Common myeloid progenitor, CD34-positive (primary cell): ENCODE measurements at regions not wholly inside any gene's neighbourhood (a gene's known extent, or its start where the extent isn't known, plus 50 kb on each side); places are given as distances from the start of the nearest gene placed in this dataset.

ENCODE experiments used
- CTCF ChIA-PET: fragments of 350-600 bp; sonication (Branson Sonifier 250); formaldehyde crosslinking; loops from one replicate; lab custom pipeline; 2021; ENCODE audit warnings: antibody characterized with exemption; lab: Charles Lee
- POLR2A ChIA-PET: fragments of 350-600 bp; sonication (Branson Sonifier 250); formaldehyde crosslinking; loops from one replicate; lab custom pipeline; 2021; ENCODE audit warnings: antibody characterized with exemption; lab: Charles Lee
- DNase-seq, 3 donors: peaks; one replicate each; pipeline versions ENCODE4 v3.0.0 to v3.0.0-alpha.2; 2013
- H3K27ac ChIP-seq, 2 experiments: 1 replicate in 1 of 2; 2 replicates in 1 of 2; pipeline ENCODE4 v1.7.0; 2013; ENCODE audit warnings: inconsistent platforms in 2 of 2, low read length in 2 of 2, mild to moderate bottlenecking in 2 of 2, low read depth in 1 of 2, moderate library complexity in 1 of 2; ENCODE audit not compliant: severe bottlenecking in 2 of 2, insufficient read depth in 1 of 2, poor library complexity in 1 of 2
- H3K27me3 ChIP-seq, 5 experiments: replicated peaks in 2 of 5; 1 replicate in 3 of 5; 2 replicates in 2 of 5; pipeline versions ENCODE4 v1.6.1 to v1.7.0; 2013; ENCODE audit warnings: low read length in 4 of 5, mild to moderate bottlenecking in 2 of 5, moderate library complexity in 2 of 5, inconsistent platforms in 1 of 5; ENCODE audit not compliant: insufficient read depth in 5 of 5, control insufficient read depth in 4 of 5
- H3K36me3 ChIP-seq, 4 experiments: 1 replicate in 2 of 4; 2 replicates in 2 of 4; pipeline versions ENCODE4 v1.6.1 to v1.7.0; 2013; ENCODE audit warnings: low read length in 3 of 4, control low read depth in 1 of 4, mild to moderate bottlenecking in 1 of 4; ENCODE audit not compliant: control insufficient read depth in 4 of 4, insufficient read depth in 4 of 4
- H3K4me1 ChIP-seq, 4 experiments: 1 replicate in 3 of 4; 2 replicates in 1 of 4; pipeline versions ENCODE4 v1.6.1 to v1.7.1; 2013; ENCODE audit warnings: low read length in 3 of 4, mild to moderate bottlenecking in 3 of 4, control low read depth in 1 of 4, inconsistent platforms in 1 of 4, moderate library complexity in 1 of 4; ENCODE audit not compliant: control insufficient read depth in 4 of 4, insufficient read depth in 4 of 4; ENCODE audit errors: control extremely low read depth in 1 of 4
- H3K4me3 ChIP-seq, 7 experiments: 1 replicate in 4 of 7; 2 replicates in 3 of 7; pipeline versions ENCODE4 v1.5.1 to v1.7.0; 2013; ENCODE audit warnings: mild to moderate bottlenecking in 7 of 7, low read length in 6 of 7, moderate library complexity in 6 of 7, inconsistent platforms in 2 of 7, low read depth in 2 of 7, control low read depth in 1 of 7; ENCODE audit not compliant: insufficient read depth in 4 of 7, control insufficient read depth in 1 of 7; ENCODE audit errors: extremely low read depth in 1 of 7
- H3K9me3 ChIP-seq, 5 experiments: 1 replicate in 4 of 5; 2 replicates in 1 of 5; pipeline versions ENCODE4 v1.6.1 to v1.7.1; 2013; ENCODE audit warnings: low read length in 4 of 5, mild to moderate bottlenecking in 2 of 5, inconsistent platforms in 1 of 5, low read depth in 1 of 5, moderate library complexity in 1 of 5; ENCODE audit not compliant: control insufficient read depth in 4 of 5, insufficient read depth in 2 of 5; ENCODE audit errors: control extremely low read depth in 1 of 5
- whole genome bisulfite sequencing: methylation state at CpG from one replicate; pipeline ENCODE4 v1.1.5; 2013; ENCODE audit not compliant: insufficient coverage; 5-methylcytosine and 5-hydroxymethylcytosine counted together

GRCh38 chr5:36355516-36355915 is 53.8 kb upstream of the RANBP3L start:
- 100% methylated on average over 1 of the region's 1 CpG for WGBS
- H3K4me1 ChIP-seq: peaks cover 8 to 23% (median 17%) of the 10 kb centered on the region in 4 experiments
- DNase-seq: no peak
- H3K27me3 ChIP-seq: no peaks in the 10 kb centered on the region
- H3K27ac ChIP-seq: no peak overlapping the region
- CTCF ChIA-PET: interaction anchor here (1.0 kb wide), 2 partner anchors 31 to 91 kb away, joined by 3 read pairs; no protein-coding TSS in a partner anchor
- POLR2A ChIA-PET: no interaction called here
- H3K4me3 ChIP-seq: no peak overlapping the region
- H3K9me3 ChIP-seq: no peaks in the 10 kb centered on the region
- H3K36me3 ChIP-seq: no peaks in the 10 kb centered on the region

- Histone ChIP-seq H3K4me3 (no peak overlapping the region), H3K9me3 (no peaks in the 10 kb centered on the region), H3K27ac (no peak overlapping the region), H3K36me3 (no peaks in the 10 kb centered on the region), H3K4me1 (peaks cover 8 to 27% (median 17%) of the 10 kb centered on the region in 4 experiments), H3K27me3 (no peaks in the 10 kb centered on the region)
- DNase-seq: no peak
- CTCF ChIA-PET: no interaction called here
- POLR2A ChIA-PET: no interaction called here
- no CpG with 5 or more reads among the region's 2 CpGs for WGBS
These were observed 55.2 kb upstream of the RANBP3L start for GRCh38 chr5:36356915-36357314.

DNA sequence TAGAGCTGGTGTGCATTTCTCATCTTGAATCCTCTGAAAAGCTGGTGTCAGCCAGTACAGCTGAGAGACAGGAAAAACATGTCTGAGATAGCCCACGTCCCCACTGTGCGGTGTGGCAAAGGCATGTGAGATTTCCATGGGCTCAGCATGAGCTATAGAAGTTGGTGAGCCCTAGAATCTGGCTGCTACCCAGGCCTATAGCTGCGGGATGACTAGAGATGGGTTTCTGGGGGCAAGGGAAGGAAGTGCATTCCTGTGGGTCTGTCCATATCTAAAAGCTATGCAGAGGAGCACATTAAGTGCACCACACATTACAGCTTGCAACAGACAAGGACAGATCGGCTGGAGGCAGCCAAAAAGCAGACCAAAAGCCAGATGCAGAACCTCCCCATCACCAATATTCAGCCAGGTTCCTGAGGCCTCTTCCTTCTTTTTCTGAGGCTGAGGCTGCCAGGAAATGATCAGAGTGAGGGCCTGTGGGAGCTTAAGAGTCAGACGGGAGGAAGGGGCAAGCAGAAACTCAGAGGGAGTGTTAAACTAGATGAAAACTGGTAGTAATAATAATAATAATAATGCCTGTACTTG is 55.8 kb upstream of the RANBP3L start:
- H3K4me3 ChIP-seq: peak overlapping the region in 2 of 7 experiments; percentile 2 to 27
- WGBS: 35% methylated on average over 3 of the region's 5 CpGs
- peaks cover 8 to 27% (median 17%) of the 10 kb centered on the region in 4 experiments for H3K4me1 ChIP-seq
- H3K36me3 ChIP-seq: no peaks in the 10 kb centered on the region
- ChIA-PET POLR2A (no interaction called here), CTCF (no interaction called here)
- DNase-seq: peak in 2 of 3 donors; percentile 4 to 10
- no peaks in the 10 kb centered on the region for H3K9me3 ChIP-seq
- no peaks in the 10 kb centered on the region for H3K27me3 ChIP-seq
- H3K27ac ChIP-seq: no peak overlapping the region

DNA sequence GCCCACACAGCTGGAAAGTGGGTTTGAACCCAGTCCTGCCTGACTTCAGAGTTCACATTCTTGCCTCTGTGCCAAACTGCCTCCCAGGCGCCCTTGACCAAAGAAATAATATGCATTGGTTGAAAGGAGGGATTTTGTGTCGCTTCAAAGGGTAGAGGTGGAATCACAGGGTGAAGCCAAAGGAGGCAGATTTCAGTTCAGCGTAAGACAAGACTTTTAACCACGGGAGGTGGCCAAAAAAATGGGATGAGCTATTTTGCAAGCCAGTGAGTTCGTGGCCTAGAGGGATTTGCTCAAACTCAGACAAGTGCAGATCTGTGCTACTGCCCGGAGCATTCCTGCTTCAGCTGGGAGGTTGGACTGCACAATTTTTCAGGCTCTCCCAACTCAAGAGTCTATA is 57.6 kb upstream of the RANBP3L start:
- DNase-seq: no peak
- H3K9me3 ChIP-seq: no peaks in the 10 kb centered on the region
- peaks cover 8 to 27% (median 17%) of the 10 kb centered on the region in 4 experiments for H3K4me1 ChIP-seq
- no peak overlapping the region for H3K27ac ChIP-seq
- POLR2A ChIA-PET: no interaction called here
- 99% methylated on average over 6 of the region's 6 CpGs for WGBS
- H3K4me3 ChIP-seq: no peak overlapping the region
- no peaks in the 10 kb centered on the region for H3K36me3 ChIP-seq
- H3K27me3 ChIP-seq: no peaks in the 10 kb centered on the region
- CTCF ChIA-PET: interaction anchor here (1.0 kb wide), 1 partner anchor 117 kb away, joined by 4 read pairs; the partner anchor contains the start of gene NADK2

DNA sequence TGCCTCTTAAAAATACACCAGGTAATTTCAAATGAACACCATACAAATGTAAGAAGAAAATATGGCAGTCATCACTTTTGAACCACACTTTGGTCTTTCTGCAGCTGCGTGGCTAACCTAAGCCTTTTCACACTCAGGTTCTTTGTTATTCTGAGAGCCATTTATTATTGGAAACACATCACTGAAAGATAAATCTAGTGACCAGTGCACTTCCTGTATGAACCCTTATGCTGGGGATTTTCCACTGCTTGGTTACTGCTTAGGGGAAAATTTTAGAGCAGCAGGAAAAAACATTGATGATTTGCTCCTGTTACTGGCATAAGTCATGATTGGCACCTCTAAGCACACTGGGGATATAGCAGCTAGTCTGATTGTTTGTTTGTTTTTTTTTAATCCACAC is 58.6 kb upstream of the RANBP3L start:
- Histone ChIP-seq H3K27ac (no peak overlapping the region), H3K36me3 (no peaks in the 10 kb centered on the region), H3K27me3 (no peaks in the 10 kb centered on the region), H3K9me3 (no peaks in the 10 kb centered on the region), H3K4me1 (peaks cover 8 to 27% (median 17%) of the 10 kb centered on the region in 4 experiments), H3K4me3 (no peak overlapping the region)
- peak in 1 of 3 donors; percentile 18 for DNase-seq
- ChIA-PET POLR2A (no interaction called here), CTCF (no interaction called here)
- 86% methylated on average over 1 of the region's 1 CpG for WGBS

- no peak for DNase-seq
- no peak overlapping the region for H3K27ac ChIP-seq
- 100% methylated on average over 1 of the region's 1 CpG for WGBS
- H3K4me3 ChIP-seq: no peak overlapping the region
- H3K9me3 ChIP-seq: no peaks in the 10 kb centered on the region
- POLR2A ChIA-PET: no interaction called here
- no peaks in the 10 kb centered on the region for H3K36me3 ChIP-seq
- H3K27me3 ChIP-seq: no peaks in the 10 kb centered on the region
- H3K4me1 ChIP-seq: peaks cover 0 to 24% (median 8%) of the 10 kb centered on the region in 4 experiments
- CTCF ChIA-PET: interaction anchor here (1.3 to 1.5 kb wide), 2 partner anchors 8 to 11 kb away, joined by 3 read pairs; no protein-coding TSS in a partner anchor
These were observed 61.4 kb upstream of the RANBP3L start for GRCh38 chr5:36363101-36363500.

DNA sequence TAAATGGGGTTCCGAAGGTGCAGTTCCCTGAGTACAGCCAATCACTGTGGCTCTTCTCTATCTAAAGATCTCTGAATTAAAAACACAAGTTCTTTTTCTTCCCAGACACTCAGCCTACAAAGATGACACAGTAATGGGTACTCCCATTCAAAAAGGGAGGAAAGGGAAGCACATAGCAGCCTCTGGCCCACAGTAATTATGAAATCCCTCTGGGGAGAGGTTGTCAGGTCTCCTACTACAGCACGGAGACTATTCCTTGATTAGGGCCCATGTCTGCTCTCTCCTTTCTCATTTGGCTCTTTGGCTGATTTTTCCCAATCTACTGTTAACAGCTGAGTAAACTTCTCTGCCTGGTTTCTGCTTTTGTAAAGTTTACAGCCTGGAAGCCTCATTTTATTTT is 62.0 kb upstream of the RANBP3L start:
- Histone ChIP-seq H3K27me3 (no peaks in the 10 kb centered on the region), H3K4me3 (no peak overlapping the region), H3K36me3 (no peaks in the 10 kb centered on the region), H3K27ac (no peak overlapping the region), H3K9me3 (no peaks in the 10 kb centered on the region), H3K4me1 (peaks cover 0 to 23% (median 6%) of the 10 kb centered on the region in 4 experiments)
- ChIA-PET CTCF (interaction anchor here (1.3 to 1.5 kb wide), 2 partner anchors 9 to 12 kb away, joined by 3 read pairs; no protein-coding TSS in a partner anchor), POLR2A (no interaction called here)
- DNase-seq: no peak
- 85% methylated on average over 2 of the region's 2 CpGs for WGBS
